PC-3 (cell line): ENCODE measurements at regions not wholly inside any gene's neighbourhood (a gene's known extent, or its start where the extent isn't known, plus 50 kb on each side); places are given as distances from the start of the nearest gene placed in this dataset.
A peak's percentile ranks its signal among the peaks of the same experiment; 100 is the strongest.

Experiments used
- ATAC-seq: fragments of 200-7000 bp; cut with Tn5 transposase; 2 replicates; pipeline ENCODE4 v1.9.1; 2020; ENCODE audit warnings: mild to moderate bottlenecking, moderate library complexity
- BruUV-seq: library from RNA; stranded (reverse); fragments of 400-500 nt; replicated peaks from 2 replicates; lab custom pipeline; 2021; lab: Mats Ljungman, UMichigan
- CTCF ChIA-PET: fragments of 300-600 bp; sonication (Branson Sonifier 250); formaldehyde crosslinking; loops from one replicate; lab custom pipeline; 2022; ENCODE audit warnings: antibody characterized with exemption; lab: Charles Lee
- POLR2A ChIA-PET: fragments of 300-600 bp; sonication (Branson Sonifier 250); formaldehyde crosslinking; loops from one replicate; lab custom pipeline; 2022; ENCODE audit warnings: antibody characterized with exemption; ENCODE audit not compliant: unreplicated experiment; lab: Charles Lee
- DNase-seq: peaks from one replicate; pipeline ENCODE4 v3.0.0-alpha.2; 2015
- H2AFZ ChIP-seq: fragments of 300-600 bp; sonication (generic); 2 replicates; pipeline ENCODE4 v1.6.0; 2016; ENCODE audit warnings: antibody characterized with exemption, low read length
- H3F3A ChIP-seq: fragments of 300-600 bp; sonication (generic); one replicate; pipeline ENCODE4 v1.6.0; 2017; ENCODE audit warnings: antibody characterized with exemption, low read length, control low read depth, mild to moderate bottlenecking; ENCODE audit not compliant: unreplicated experiment
- H3K27ac ChIP-seq: fragments of 300-600 bp; sonication (generic); 2 replicates; pipeline ENCODE4 v1.5.1; 2016; ENCODE audit warnings: mild to moderate bottlenecking, low read length
- H3K27me3 ChIP-seq: fragments of 300-600 bp; sonication (generic); 2 replicates; pipeline ENCODE4 v1.6.1; 2016; ENCODE audit warnings: low read length, mixed read lengths
- H3K36me3 ChIP-seq: fragments of 300-600 bp; sonication (generic); 2 replicates; pipeline ENCODE4 v1.6.1; 2016; ENCODE audit warnings: low read depth, mixed run types, low read length, mixed read lengths
- H3K4me1 ChIP-seq: fragments of 300-600 bp; sonication (generic); 2 replicates; pipeline ENCODE4 v1.5.1; 2016; ENCODE audit warnings: low read length; ENCODE audit not compliant: insufficient read depth
- H3K4me2 ChIP-seq: fragments of 300-600 bp; sonication (generic); 2 replicates; pipeline ENCODE4 v1.6.0; 2016; ENCODE audit warnings: low read length
- H3K4me3 ChIP-seq: fragments of 300-600 bp; sonication (generic); 2 replicates; pipeline ENCODE4 v1.5.1; 2016; ENCODE audit warnings: mild to moderate bottlenecking, low read length, mixed read lengths
- H3K79me2 ChIP-seq: fragments of 300-600 bp; sonication (generic); 2 replicates; pipeline ENCODE4 v1.6.1; 2017; ENCODE audit warnings: low read length, mixed read lengths
- H3K9ac ChIP-seq: fragments of 300-600 bp; sonication (generic); 2 replicates; pipeline ENCODE4 v1.6.0; 2016; ENCODE audit warnings: mild to moderate bottlenecking, low read length
- H3K9me2 ChIP-seq: fragments of 300-600 bp; sonication (generic); replicated peaks from 2 replicates; pipeline ENCODE4 v1.6.1; 2016; ENCODE audit warnings: mixed run types, low read length, mixed read lengths
- H3K9me3 ChIP-seq: fragments of 300-600 bp; sonication (generic); 2 replicates; pipeline ENCODE4 v1.6.1; 2016; ENCODE audit warnings: low read length, mixed read lengths
- H4K20me1 ChIP-seq: fragments of 300-600 bp; sonication (generic); 2 replicates; pipeline ENCODE4 v1.6.1; 2016; ENCODE audit warnings: low read length, mixed read lengths
- EZH2 ChIP-seq: fragments of 300-600 bp; sonication (generic); IDR thresholded peaks from one replicate; pipeline ENCODE4 v1.6.1; 2017; ENCODE audit warnings: antibody characterized with exemption, mild to moderate bottlenecking, low read length; ENCODE audit not compliant: unreplicated experiment
- EZH2phosphoT487 ChIP-seq: fragments of 300-600 bp; sonication (generic); IDR thresholded peaks from 2 replicates; pipeline ENCODE4 v1.6.1; 2018; ENCODE audit warnings: mild to moderate bottlenecking, antibody characterized with exemption, low read length, borderline replicate concordance
- intact Hi-C: fragments of 100-400 bp; cut with micrococcal nuclease; formaldehyde crosslinking; loops from 2 replicates; pipeline ENCODE4 v1.9.0; 2023
- TF ChIP-seq, protein P1 (sequence below): fragments of 300-600 bp; sonication (generic); conservative IDR thresholded peaks from 2 replicates; pipeline ENCODE4 v1.5.1; 2017; ENCODE audit warnings: antibody characterized with exemption, low read depth, mild to moderate bottlenecking, low read length

- ChIA-PET POLR2A (no interaction called here), CTCF (no interaction called here)
- no peak overlapping the region for H3K27ac ChIP-seq
- no peaks in the 10 kb centered on the region for H3K9me2 ChIP-seq
- H2AFZ ChIP-seq, result no peak overlapping the region
- H3K36me3 ChIP-seq, result no peaks in the 10 kb centered on the region
- H3K4me3 ChIP-seq, result no peak overlapping the region
- H3K27me3 ChIP-seq, result no peaks in the 10 kb centered on the region
- TF ChIP-seq, protein P1, sequence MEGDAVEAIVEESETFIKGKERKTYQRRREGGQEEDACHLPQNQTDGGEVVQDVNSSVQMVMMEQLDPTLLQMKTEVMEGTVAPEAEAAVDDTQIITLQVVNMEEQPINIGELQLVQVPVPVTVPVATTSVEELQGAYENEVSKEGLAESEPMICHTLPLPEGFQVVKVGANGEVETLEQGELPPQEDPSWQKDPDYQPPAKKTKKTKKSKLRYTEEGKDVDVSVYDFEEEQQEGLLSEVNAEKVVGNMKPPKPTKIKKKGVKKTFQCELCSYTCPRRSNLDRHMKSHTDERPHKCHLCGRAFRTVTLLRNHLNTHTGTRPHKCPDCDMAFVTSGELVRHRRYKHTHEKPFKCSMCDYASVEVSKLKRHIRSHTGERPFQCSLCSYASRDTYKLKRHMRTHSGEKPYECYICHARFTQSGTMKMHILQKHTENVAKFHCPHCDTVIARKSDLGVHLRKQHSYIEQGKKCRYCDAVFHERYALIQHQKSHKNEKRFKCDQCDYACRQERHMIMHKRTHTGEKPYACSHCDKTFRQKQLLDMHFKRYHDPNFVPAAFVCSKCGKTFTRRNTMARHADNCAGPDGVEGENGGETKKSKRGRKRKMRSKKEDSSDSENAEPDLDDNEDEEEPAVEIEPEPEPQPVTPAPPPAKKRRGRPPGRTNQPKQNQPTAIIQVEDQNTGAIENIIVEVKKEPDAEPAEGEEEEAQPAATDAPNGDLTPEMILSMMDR, result no peak
- no peak for TF ChIP-seq EZH2
- no peak for TF ChIP-seq EZH2phosphoT487
- H3K4me2 ChIP-seq, result no peak overlapping the region
- DNase-seq, result no peak
- BruUV-seq, result no TSS peak
- ATAC-seq, result no peak
- H3K9ac ChIP-seq, result no peak overlapping the region
- H3K9me3 ChIP-seq, result no peaks in the 10 kb centered on the region
- H3F3A ChIP-seq, result no peaks in the 10 kb centered on the region
- intact Hi-C loops, result no loop called here
- no peaks in the 10 kb centered on the region for H3K79me2 ChIP-seq
- H4K20me1 ChIP-seq, result no peaks in the 10 kb centered on the region
- H3K4me1 ChIP-seq, result no peaks in the 10 kb centered on the region
Observed at GRCh38 chr5:61926911-61927310, 379.1 kb upstream of the KIF2A start.

DNA sequence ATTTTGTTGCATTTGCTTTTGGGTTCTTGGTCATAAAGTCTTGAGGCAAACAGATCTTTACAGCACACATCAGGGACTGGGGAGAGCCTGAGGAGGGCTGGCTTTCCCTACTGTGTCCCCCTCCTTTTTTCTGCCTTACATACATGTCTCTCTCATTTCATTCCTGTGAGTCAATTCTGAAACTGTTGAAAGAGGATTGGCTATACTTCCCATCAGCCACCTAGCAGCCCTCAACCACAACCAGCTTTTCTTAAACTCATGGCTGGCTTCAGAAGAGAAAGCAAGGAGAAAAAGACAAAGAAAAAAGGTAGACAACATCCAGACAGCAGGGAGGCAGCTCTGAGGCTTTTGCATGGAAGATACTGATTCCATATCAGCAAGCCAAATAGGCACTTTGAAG, 374.8 kb upstream of the KIF2A start:
- no peak for DNase-seq
- no peak overlapping the region for H3K27ac ChIP-seq
- intact Hi-C loops, result loop anchor here (5.0 kb wide), 1 partner anchor 599 kb away; the partner anchor contains the start of gene ZSWIM6
- H3K27me3 ChIP-seq, result no peaks in the 10 kb centered on the region
- no peaks in the 10 kb centered on the region for H3K36me3 ChIP-seq
- H3K4me2 ChIP-seq, result no peak overlapping the region
- no peak overlapping the region for H3K9ac ChIP-seq
- no peak for ATAC-seq
- no peaks in the 10 kb centered on the region for H3K4me1 ChIP-seq
- no peaks in the 10 kb centered on the region for H4K20me1 ChIP-seq
- BruUV-seq, result no TSS peak
- CTCF ChIA-PET, result no interaction called here
- H3F3A ChIP-seq, result no peaks in the 10 kb centered on the region
- no peaks in the 10 kb centered on the region for H3K79me2 ChIP-seq
- no peak overlapping the region for H2AFZ ChIP-seq
- H3K9me2 ChIP-seq, result no peaks in the 10 kb centered on the region
- POLR2A ChIA-PET, result no interaction called here
- no peaks in the 10 kb centered on the region for H3K9me3 ChIP-seq
- no peak overlapping the region for H3K4me3 ChIP-seq
- TF ChIP-seq EZH2phosphoT487 (no peak), EZH2 (no peak)
- TF ChIP-seq, protein P1, result no peak

DNA sequence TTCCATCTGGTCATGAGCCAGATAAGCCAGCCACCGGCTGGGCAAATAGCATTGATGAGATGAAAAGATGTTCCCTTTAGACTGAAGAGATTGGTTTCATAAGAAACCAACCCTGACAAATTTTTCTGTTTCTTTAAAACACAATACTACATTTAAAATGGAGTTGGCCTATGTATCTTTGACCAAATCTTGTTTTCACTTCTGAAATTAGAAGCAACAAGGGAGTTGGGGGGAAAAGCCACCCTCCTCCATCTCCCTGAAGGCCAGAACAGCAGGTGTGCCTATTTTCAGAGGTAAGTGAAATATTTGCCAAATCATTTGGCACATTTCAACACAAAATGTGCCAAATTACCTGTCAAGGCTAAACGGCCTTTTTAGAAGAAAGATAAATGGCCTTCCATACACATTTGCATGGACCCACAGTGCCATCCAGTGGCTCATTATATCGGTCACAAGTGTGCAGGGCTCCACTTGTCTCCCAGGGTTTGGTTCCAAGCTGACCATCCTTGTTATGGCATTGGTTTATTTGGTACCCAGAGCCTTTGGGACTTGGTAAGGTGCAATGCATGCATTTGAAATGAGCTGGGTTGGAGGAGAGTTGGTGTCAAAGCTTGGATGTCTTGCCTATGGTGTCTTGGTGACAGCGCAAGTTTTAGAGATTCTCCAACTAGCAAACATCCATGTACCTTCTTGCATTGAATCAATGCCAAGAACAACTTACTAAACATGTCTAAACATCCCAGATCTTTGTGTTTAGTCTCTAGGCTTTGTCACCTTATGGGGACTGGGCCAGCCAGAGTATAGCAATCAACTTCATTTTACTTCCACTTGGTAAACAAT, 372.0 kb upstream of the KIF2A start:
- H3K27me3 ChIP-seq, result no peaks in the 10 kb centered on the region
- intact Hi-C loops, result loop anchor here (2.0 to 5.0 kb wide), 2 partner anchors 602 to 975 kb away; partner anchors contain the start of gene ZSWIM6
- no peaks in the 10 kb centered on the region for H4K20me1 ChIP-seq
- POLR2A ChIA-PET, result no interaction called here
- no peak overlapping the region for H3K4me3 ChIP-seq
- no peak overlapping the region for H3K4me2 ChIP-seq
- no peak overlapping the region for H3K9ac ChIP-seq
- H3K79me2 ChIP-seq, result no peaks in the 10 kb centered on the region
- H3K9me3 ChIP-seq, result no peaks in the 10 kb centered on the region
- DNase-seq, result peak; percentile 68
- H3K27ac ChIP-seq, result no peak overlapping the region
- no peaks in the 10 kb centered on the region for H3K9me2 ChIP-seq
- CTCF ChIA-PET, result interaction anchor here (0.7 kb wide), 1 partner anchor 181 kb away, joined by 4 read pairs; no protein-coding TSS in a partner anchor
- H3K4me1 ChIP-seq, result no peaks in the 10 kb centered on the region
- no peaks in the 10 kb centered on the region for H3K36me3 ChIP-seq
- BruUV-seq, result no TSS peak
- no peak overlapping the region for H2AFZ ChIP-seq
- no peaks in the 10 kb centered on the region for H3F3A ChIP-seq
- TF ChIP-seq EZH2 (no peak), EZH2phosphoT487 (no peak)
- TF ChIP-seq, protein P1, result peak; percentile 71
- ATAC-seq, result peak; percentile 54
